ENCODE measurements at regions not wholly inside any gene's neighbourhood (a gene's known extent, or its start where the extent isn't known, plus 50 kb on each side); places are given as distances from the start of the nearest gene placed in this dataset.

DNA sequence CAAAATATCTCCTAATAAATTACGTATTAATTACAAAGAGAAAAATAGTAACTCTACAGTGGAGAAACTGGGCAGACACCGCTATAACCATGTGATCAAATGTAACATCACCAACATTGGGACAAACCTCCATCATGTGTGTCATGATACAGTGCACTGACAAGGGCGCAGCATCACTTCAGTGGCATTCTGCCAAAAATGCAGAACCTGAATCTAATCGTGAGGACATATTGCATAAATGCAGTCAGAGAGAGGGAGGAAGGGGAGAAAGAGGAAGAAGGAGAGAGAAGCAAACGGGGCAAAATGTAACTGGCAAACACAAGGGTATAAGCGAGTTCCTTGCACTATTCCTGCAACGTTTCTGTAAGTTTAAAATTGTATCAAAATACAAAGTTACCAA lies 74.2 kb upstream of the MARCHF10 start:
- TF ChIP-seq CTCF (IDR thresholded peaks at IDR 0.05) (no peak), POLR2AphosphoS5 (IDR thresholded peaks at IDR 0.05) (no peak), POLR2A (IDR thresholded peaks at IDR 0.05; ENCODE audit: low read depth) (no peak)

Measured in esophagus muscularis mucosa (tissue), 3 donors.